ENCODE measurements at regions not wholly inside any gene's neighbourhood (a gene's known extent, or its start where the extent isn't known, plus 50 kb on each side); places are given as distances from the start of the nearest gene placed in this dataset.

- POLR2A ChIA-PET: interaction anchor here (0.7 kb wide), 1 partner anchor 749 kb away, joined by 3 read pairs; no protein-coding TSS in a partner anchor
- H3K9me3 ChIP-seq (ENCODE audit: low read length): no peaks in the 10 kb centered on the region
- H3K9me2 ChIP-seq (ENCODE audit: insufficient read depth, low read length): no peaks in the 10 kb centered on the region
- H3K27ac ChIP-seq (ENCODE audit: low read depth, low read length, poor library complexity, severe bottlenecking): no peak overlapping the region
- H4K20me1 ChIP-seq (ENCODE audit: insufficient read depth, low read length): no peaks in the 10 kb centered on the region
- no TSS peak for BruUV-seq (replicated peaks)
- no peaks in the 10 kb centered on the region for H3K4me1 ChIP-seq (ENCODE audit: insufficient read depth, low read length, poor library complexity, severe bottlenecking)
- no peak overlapping the region for H3K4me3 ChIP-seq (ENCODE audit: low read depth, low read length, poor library complexity, severe bottlenecking)
- intact Hi-C loops (cut with micrococcal nuclease; ENCODE audit: unreplicated experiment): no loop called here
- CTCF ChIA-PET (ENCODE audit: unreplicated experiment): no interaction called here
- no peak for TF ChIP-seq EZH2phosphoT487 (IDR thresholded peaks at IDR 0.05; ENCODE audit: borderline replicate concordance, low read depth, low read length)
- TF ChIP-seq CTCF (conservative IDR thresholded peaks at IDR 0.05; ENCODE audit: low read length): no peak
- no peak overlapping the region for H2AFZ ChIP-seq (ENCODE audit: low read length)
- no peak overlapping the region for H3K4me2 ChIP-seq (ENCODE audit: low read length)
- no peak for DNase-seq (ENCODE audit: low spot score)
- no peaks in the 10 kb centered on the region for H3K79me2 ChIP-seq (ENCODE audit: insufficient read depth, low read depth, low read length)
- no peaks in the 10 kb centered on the region for H3K36me3 ChIP-seq (ENCODE audit: insufficient read depth, low read length)
Measured at GRCh38 chr11:69231466-69232018, 62.4 kb upstream of the MYEOV start.

- no peak for DNase-seq (ENCODE audit: low spot score)
- BruUV-seq (replicated peaks): no TSS peak
- CTCF ChIA-PET (ENCODE audit: unreplicated experiment): no interaction called here
Measured at GRCh38 chr11:69232821-69233743, 60.9 kb upstream of the MYEOV start.

More at GRCh38 chr11:69232821-69233743, 60.9 kb upstream of the MYEOV start:
- intact Hi-C loops (cut with micrococcal nuclease; ENCODE audit: unreplicated experiment): no loop called here
- no peak for TF ChIP-seq CTCF (conservative IDR thresholded peaks at IDR 0.05; ENCODE audit: low read length)
- TF ChIP-seq EZH2phosphoT487 (IDR thresholded peaks at IDR 0.05; ENCODE audit: borderline replicate concordance, low read depth, low read length): no peak
- POLR2A ChIA-PET: no interaction called here
- no peaks in the 10 kb centered on the region for H3K9me2 ChIP-seq (ENCODE audit: insufficient read depth, low read length)
- no peaks in the 10 kb centered on the region for H4K20me1 ChIP-seq (ENCODE audit: insufficient read depth, low read length)
- no peak overlapping the region for H3K27ac ChIP-seq (ENCODE audit: low read depth, low read length, poor library complexity, severe bottlenecking)
- H3K79me2 ChIP-seq (ENCODE audit: insufficient read depth, low read depth, low read length): no peaks in the 10 kb centered on the region
- H3K4me3 ChIP-seq (ENCODE audit: low read depth, low read length, poor library complexity, severe bottlenecking): no peak overlapping the region
- no peaks in the 10 kb centered on the region for H3K36me3 ChIP-seq (ENCODE audit: insufficient read depth, low read length)
- no peaks in the 10 kb centered on the region for H3K4me1 ChIP-seq (ENCODE audit: insufficient read depth, low read length, poor library complexity, severe bottlenecking)
- H3K9me3 ChIP-seq (ENCODE audit: low read length): no peaks in the 10 kb centered on the region
- no peak overlapping the region for H3K4me2 ChIP-seq (ENCODE audit: low read length)
- H2AFZ ChIP-seq (ENCODE audit: low read length): no peak overlapping the region
